ENCODE measurements at regions not wholly inside any gene's neighbourhood (a gene's known extent, or its start where the extent isn't known, plus 50 kb on each side); places are given as distances from the start of the nearest gene placed in this dataset.

- ChIA-PET CTCF (ENCODE audit: low intra/inter-chr PET ratio) (no interaction called here), POLR2A (no interaction called here)
- H3K79me2 ChIP-seq (ENCODE audit: control insufficient read depth, insufficient read depth, low read length): no peaks in the 10 kb centered on the region
- WGBS (ENCODE audit: insufficient coverage, low coverage, missing lambda C conversion rate): 0% methylated on average over 2 of the region's 2 CpGs
- H3K4me3 ChIP-seq: no peak overlapping the region
- no peak for FAIRE-seq
- no peaks in the 10 kb centered on the region for H4K20me1 ChIP-seq (replicated peaks; ENCODE audit: control insufficient read depth, insufficient read depth, low read length)
- TF ChIP-seq FOXO4 (CRISPR knock-in tag; IDR thresholded peaks at IDR 0.05): no peak
- H3K36me3 ChIP-seq (ENCODE audit: control insufficient read depth, insufficient read depth, low read length): no peaks in the 10 kb centered on the region
- intact Hi-C loops (cut with micrococcal nuclease): no loop called here
- no peak overlapping the region for H2AFZ ChIP-seq (ENCODE audit: low read depth, low read length)
- no peak overlapping the region for H3K4me2 ChIP-seq (ENCODE audit: insufficient read depth, low read length)
- no peak for ATAC-seq
- H3K4me1 ChIP-seq (replicated peaks in 1 of 2; ENCODE audit: control insufficient read depth in 2 of 2, insufficient read depth in 2 of 2, low read length in 2 of 2): no peaks in the 10 kb centered on the region
- H3K9ac ChIP-seq (ENCODE audit: insufficient read depth in 1 of 2, low read depth in 2 of 2, low read length in 2 of 2): no peak overlapping the region
- no peaks in the 10 kb centered on the region for H3K27me3 ChIP-seq (ENCODE audit: control insufficient read depth in 2 of 2, insufficient read depth in 2 of 2, low read length in 2 of 2)
- no peaks in the 10 kb centered on the region for H3K9me3 ChIP-seq (replicated peaks; ENCODE audit: control insufficient read depth, insufficient read depth, low read depth, low read length)
- no TSS peak for BruUV-seq (replicated peaks)
- H3K27ac ChIP-seq (ENCODE audit: extremely low read depth, low read depth, low read length): no peak overlapping the region
- no peaks in the 10 kb centered on the region for H3K9me1 ChIP-seq (ENCODE audit: control insufficient read depth, insufficient read depth, low read length)
- no peak for DNase-seq (ENCODE audit: extremely low read depth in 1 of 4, low spot score in 3 of 4)
- in situ Hi-C loops (cut with MboI): no loop called here
Measured at GRCh38 chr3:117632191-117632590, 922.6 kb downstream of the TUSC7 start.

- ChIA-PET CTCF (ENCODE audit: low intra/inter-chr PET ratio) (no interaction called here), POLR2A (no interaction called here)
- no peak for DNase-seq (ENCODE audit: extremely low read depth in 1 of 4, low spot score in 3 of 4)
- Histone ChIP-seq H3K36me3 (ENCODE audit: control insufficient read depth, insufficient read depth, low read length) (no peaks in the 10 kb centered on the region), H3K27ac (ENCODE audit: extremely low read depth, low read depth, low read length) (no peak overlapping the region), H3K4me3 (no peak overlapping the region), H2AFZ (ENCODE audit: low read depth, low read length) (no peak overlapping the region), H3K27me3 (ENCODE audit: control insufficient read depth in 2 of 2, insufficient read depth in 2 of 2, low read length in 2 of 2) (no peaks in the 10 kb centered on the region), H3K4me1 (replicated peaks in 1 of 2; ENCODE audit: control insufficient read depth in 2 of 2, insufficient read depth in 2 of 2, low read length in 2 of 2) (no peaks in the 10 kb centered on the region), H3K9me3 (replicated peaks; ENCODE audit: control insufficient read depth, insufficient read depth, low read depth, low read length) (no peaks in the 10 kb centered on the region), H4K20me1 (replicated peaks; ENCODE audit: control insufficient read depth, insufficient read depth, low read length) (no peaks in the 10 kb centered on the region), H3K9ac (ENCODE audit: insufficient read depth in 1 of 2, low read depth in 2 of 2, low read length in 2 of 2) (no peak overlapping the region), H3K4me2 (ENCODE audit: insufficient read depth, low read length) (no peak overlapping the region), H3K9me1 (ENCODE audit: control insufficient read depth, insufficient read depth, low read length) (no peaks in the 10 kb centered on the region), H3K79me2 (ENCODE audit: control insufficient read depth, insufficient read depth, low read length) (no peaks in the 10 kb centered on the region)
- no peak for TF ChIP-seq E2F8 (IDR thresholded peaks at IDR 0.05; ENCODE audit: low read depth, partially characterized antibody)
- in situ Hi-C loops (cut with MboI) (no loop called here), intact Hi-C loops (cut with micrococcal nuclease) (no loop called here)
- no peak for FAIRE-seq
- no peak for ATAC-seq
- BruUV-seq (replicated peaks): no TSS peak
- WGBS (ENCODE audit: insufficient coverage, low coverage, missing lambda C conversion rate): 3% methylated on average over 4 of the region's 4 CpGs
Measured at GRCh38 chr3:117633207-117633606, 923.6 kb downstream of the TUSC7 start.

All from K562 (cell line).